Sigmoid colon (tissue), 4 donors: ENCODE measurements at regions not wholly inside any gene's neighbourhood (a gene's known extent, or its start where the extent isn't known, plus 50 kb on each side); places are given as distances from the start of the nearest gene placed in this dataset.

Source experiments
- CTCF ChIP-seq, 4 experiments: fragments of 450-650 bp in 3 of 4; fragments of 200-600 bp in 1 of 4; IDR thresholded peaks; one replicate each; pipeline ENCODE4 v1.5.1; 2016 to 2019; ENCODE audit warnings: antibody characterized with exemption in 4 of 4, mild to moderate bottlenecking in 3 of 4, moderate library complexity in 2 of 4
- EP300 ChIP-seq, 4 donors: sonication (generic); formaldehyde crosslinking; IDR thresholded peaks; one replicate each; pipeline ENCODE4 v1.6.1; 2017; ENCODE audit warnings: antibody characterized with exemption in 4 of 4

DNA sequence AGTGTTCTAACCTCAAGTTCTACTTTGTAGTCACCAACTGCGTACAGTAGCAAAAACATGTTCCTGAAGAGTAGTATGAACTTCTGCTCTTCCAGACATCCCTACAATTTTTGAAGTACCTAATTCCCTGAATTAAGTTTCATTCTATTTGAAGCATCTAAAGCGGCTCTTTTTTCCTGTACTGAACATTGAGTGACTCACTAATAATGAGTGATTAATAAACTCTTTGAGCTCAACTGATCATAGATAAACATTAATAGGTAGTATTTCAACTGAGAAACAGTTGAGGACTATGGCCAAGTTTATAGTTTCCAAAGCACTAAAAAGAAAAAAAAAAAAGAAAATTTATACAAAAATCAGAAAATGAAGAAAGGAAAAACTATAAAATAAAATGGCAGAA, 683.1 kb downstream of the LTN1 start:
- TF ChIP-seq CTCF (IDR thresholded peaks at IDR 0.05) (no peak), EP300 (IDR thresholded peaks at IDR 0.05) (no peak)
